Adrenal gland (tissue), 9 donors: ENCODE measurements at regions not wholly inside any gene's neighbourhood (a gene's known extent, or its start where the extent isn't known, plus 50 kb on each side); places are given as distances from the start of the nearest gene placed in this dataset.

Source experiments
- DNase-seq, 7 donors: peaks; one replicate each; pipeline ENCODE4 v3.0.0-alpha.2; 2019 to 2020
- H3K27ac ChIP-seq, 5 donors: fragments of 200-600 bp; sonication (generic) in 4 of 5; 1 replicate in 3 of 5; 2 replicates in 2 of 5; pipeline versions ENCODE4 v1.5.1 to v1.8.0; 2016 to 2020; ENCODE audit warnings: mild to moderate bottlenecking in 1 of 5
- H3K27me3 ChIP-seq: fragments of 200-600 bp; 2 replicates; pipeline ENCODE4 v1.8.0; 2021
- H3K36me3 ChIP-seq, 2 donors: fragments of 200-600 bp; replicated peaks in 1 of 2; 1 replicate in 1 of 2; 2 replicates in 1 of 2; pipeline versions ENCODE4 v1.5.1 to v1.8.0; 2018 to 2022
- H3K4me1 ChIP-seq, 2 donors: fragments of 200-600 bp; replicated peaks in 1 of 2; 1 replicate in 1 of 2; 2 replicates in 1 of 2; pipeline versions ENCODE4 v1.5.1 to v1.8.0; 2018 to 2021
- H3K4me3 ChIP-seq, 4 donors: fragments of 200-600 bp; sonication (generic) in 3 of 4; one replicate each; pipeline ENCODE4 v1.5.1; 2016 to 2018
- H3K9me3 ChIP-seq, 3 donors: fragments of 200-600 bp; sonication (generic) in 1 of 3; replicated peaks in 1 of 3; 1 replicate in 2 of 3; 2 replicates in 1 of 3; pipeline versions ENCODE4 v1.5.1 to v1.8.0; 2016 to 2021
- POLR2A ChIP-seq, 2 donors: fragments of 450-650 bp; IDR thresholded peaks; one replicate each; pipeline ENCODE4 v1.6.1; 2017; ENCODE audit warnings: antibody characterized with exemption in 2 of 2, mild to moderate bottlenecking in 2 of 2, moderate library complexity in 1 of 2
- WGBS, 4 donors: extraction: QIAGEN DNeasy Blood & Tissue Kit in 2 of 4; methylation state at CpG; one replicate each; pipeline versions ENCODE4 v1.1.5 to v1.1.7; 2013 to 2017; 5-methylcytosine and 5-hydroxymethylcytosine counted together
- intact Hi-C, 2 donors: fragments of 100-400 bp; cut with DNase I; formaldehyde crosslinking; loops; one replicate each; pipeline versions ENCODE4 v1.14.1 to v1.15.0; 2022 to 2023
- TF ChIP-seq, protein P1 (sequence below), 6 experiments: fragments of 450-650 bp in 4 of 6; fragments of 200-600 bp in 2 of 6; sonication (generic) in 1 of 6; IDR thresholded peaks; 1 replicate in 5 of 6; 2 replicates in 1 of 6; pipeline versions ENCODE4 v1.5.1 to v1.8.0; 2016 to 2021; ENCODE audit warnings: antibody characterized with exemption in 6 of 6, mild to moderate bottlenecking in 2 of 6, moderate library complexity in 1 of 6
- donor health status: healthy with polysubstance abuse.
- donor health status: Bipolar disorder and iron deficiency.
- donor health status: DM: yes; HTN: yes; CAD: no.
- donor health status: DM: no; HTN: no; CAD: no.
- donor health status: DM: no; HTN: no; CAD: no.

DNA sequence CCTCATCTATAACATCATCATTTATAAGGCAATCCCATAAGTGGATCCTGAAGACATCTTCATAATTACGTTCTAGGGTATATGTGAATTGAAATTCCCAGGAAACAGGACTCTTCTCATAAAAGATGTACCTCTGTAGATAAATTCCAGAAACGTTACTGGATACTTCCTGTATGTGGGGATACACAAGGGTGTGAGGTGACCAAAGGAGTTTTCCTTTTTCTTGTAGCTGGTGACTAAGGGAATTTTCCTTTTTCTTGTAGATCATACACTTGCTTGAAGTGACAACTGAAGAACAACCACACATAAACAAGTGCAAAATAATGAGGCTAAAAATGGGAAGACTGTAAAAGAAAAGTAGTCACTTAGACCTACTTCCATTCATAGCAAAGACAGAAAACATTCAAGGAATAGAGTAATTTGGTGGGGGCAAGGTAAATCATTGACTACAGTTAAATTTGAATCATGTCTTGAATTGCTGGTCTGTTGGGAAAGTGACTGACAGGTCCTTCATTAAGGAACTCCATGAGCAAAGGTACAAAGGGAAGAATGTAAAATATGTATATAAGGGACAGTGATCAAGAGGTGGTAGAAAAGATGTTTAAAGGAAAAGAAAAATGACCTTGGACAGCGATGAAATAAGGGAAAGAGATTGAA lies 53.2 kb upstream of the UBE2E3 start:
- no peak for TF ChIP-seq POLR2A (IDR thresholded peaks at IDR 0.05)
- TF ChIP-seq, protein P1, sequence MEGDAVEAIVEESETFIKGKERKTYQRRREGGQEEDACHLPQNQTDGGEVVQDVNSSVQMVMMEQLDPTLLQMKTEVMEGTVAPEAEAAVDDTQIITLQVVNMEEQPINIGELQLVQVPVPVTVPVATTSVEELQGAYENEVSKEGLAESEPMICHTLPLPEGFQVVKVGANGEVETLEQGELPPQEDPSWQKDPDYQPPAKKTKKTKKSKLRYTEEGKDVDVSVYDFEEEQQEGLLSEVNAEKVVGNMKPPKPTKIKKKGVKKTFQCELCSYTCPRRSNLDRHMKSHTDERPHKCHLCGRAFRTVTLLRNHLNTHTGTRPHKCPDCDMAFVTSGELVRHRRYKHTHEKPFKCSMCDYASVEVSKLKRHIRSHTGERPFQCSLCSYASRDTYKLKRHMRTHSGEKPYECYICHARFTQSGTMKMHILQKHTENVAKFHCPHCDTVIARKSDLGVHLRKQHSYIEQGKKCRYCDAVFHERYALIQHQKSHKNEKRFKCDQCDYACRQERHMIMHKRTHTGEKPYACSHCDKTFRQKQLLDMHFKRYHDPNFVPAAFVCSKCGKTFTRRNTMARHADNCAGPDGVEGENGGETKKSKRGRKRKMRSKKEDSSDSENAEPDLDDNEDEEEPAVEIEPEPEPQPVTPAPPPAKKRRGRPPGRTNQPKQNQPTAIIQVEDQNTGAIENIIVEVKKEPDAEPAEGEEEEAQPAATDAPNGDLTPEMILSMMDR (IDR thresholded peaks at IDR 0.05) = no peak
- H3K27ac ChIP-seq = no peak overlapping the region
- 52 to 67% (median 55%) methylated on average over 3 of the region's 3 CpGs for WGBS, 4 donors
- intact Hi-C loops = no loop called here
- no peaks in the 10 kb centered on the region for H3K27me3 ChIP-seq
- H3K9me3 ChIP-seq = no peaks in the 10 kb centered on the region
- no peak for DNase-seq
- no peak overlapping the region for H3K4me3 ChIP-seq
- no peaks in the 10 kb centered on the region for H3K36me3 ChIP-seq
- no peaks in the 10 kb centered on the region for H3K4me1 ChIP-seq

DNA sequence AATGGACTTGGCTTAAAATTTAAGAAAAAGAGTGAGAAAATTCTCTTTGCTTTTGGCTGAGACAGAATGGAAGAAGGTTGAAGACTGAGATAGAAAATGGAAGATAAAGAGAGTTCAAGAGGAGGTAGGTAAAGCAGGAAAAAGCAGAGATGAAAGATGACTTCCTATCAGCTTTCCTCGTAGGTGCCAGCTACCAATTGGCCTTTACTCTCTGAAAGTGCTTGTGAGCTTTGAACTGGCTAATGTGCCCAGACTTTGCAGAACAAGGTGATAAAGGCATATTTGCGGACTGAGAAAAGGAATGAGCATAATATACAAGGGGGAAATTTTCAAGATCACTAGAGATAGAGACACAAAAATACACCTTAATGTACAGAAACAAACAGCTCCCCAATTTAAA lies 54.7 kb upstream of the UBE2E3 start:
- no peak overlapping the region for H3K27ac ChIP-seq
- H3K27me3 ChIP-seq = no peaks in the 10 kb centered on the region
- no peaks in the 10 kb centered on the region for H3K9me3 ChIP-seq
- no peak overlapping the region for H3K4me3 ChIP-seq
- no peaks in the 10 kb centered on the region for H3K36me3 ChIP-seq
- no peaks in the 10 kb centered on the region for H3K4me1 ChIP-seq
- WGBS, 4 donors = 60 to 66% (median 62%) methylated on average over 2 of the region's 2 CpGs
- no peak for TF ChIP-seq POLR2A (IDR thresholded peaks at IDR 0.05)
- TF ChIP-seq, protein P1 (IDR thresholded peaks at IDR 0.05) = no peak
- DNase-seq = no peak
- intact Hi-C loops = no loop called here

DNA sequence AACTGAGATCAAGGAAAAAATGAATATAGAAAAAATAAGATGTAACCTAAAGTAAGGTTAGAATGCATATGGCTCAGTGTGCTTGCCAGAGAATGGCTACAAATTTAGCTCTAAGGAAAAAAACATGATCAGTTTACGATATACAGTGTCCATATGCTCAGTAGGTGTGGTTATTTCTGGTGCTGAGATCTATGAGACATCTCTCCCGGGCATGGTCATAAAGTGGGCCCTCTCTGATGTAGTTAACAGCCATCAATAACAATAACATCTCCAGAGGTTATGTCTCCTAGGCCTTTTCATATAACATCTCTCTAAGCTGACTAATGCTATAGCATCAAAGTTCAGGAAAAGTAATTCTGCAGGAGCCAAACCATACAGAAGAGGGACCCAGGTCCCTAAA lies 56.3 kb upstream of the UBE2E3 start:
- 61 to 67% (median 63%) methylated on average over 2 of the region's 2 CpGs for WGBS, 4 donors
- intact Hi-C loops = no loop called here
- Histone ChIP-seq H3K27ac (no peak overlapping the region), H3K27me3 (no peaks in the 10 kb centered on the region), H3K36me3 (no peaks in the 10 kb centered on the region), H3K4me3 (no peak overlapping the region), H3K4me1 (no peaks in the 10 kb centered on the region), H3K9me3 (no peaks in the 10 kb centered on the region)
- TF ChIP-seq POLR2A (IDR thresholded peaks at IDR 0.05) = no peak
- no peak for DNase-seq

DNA sequence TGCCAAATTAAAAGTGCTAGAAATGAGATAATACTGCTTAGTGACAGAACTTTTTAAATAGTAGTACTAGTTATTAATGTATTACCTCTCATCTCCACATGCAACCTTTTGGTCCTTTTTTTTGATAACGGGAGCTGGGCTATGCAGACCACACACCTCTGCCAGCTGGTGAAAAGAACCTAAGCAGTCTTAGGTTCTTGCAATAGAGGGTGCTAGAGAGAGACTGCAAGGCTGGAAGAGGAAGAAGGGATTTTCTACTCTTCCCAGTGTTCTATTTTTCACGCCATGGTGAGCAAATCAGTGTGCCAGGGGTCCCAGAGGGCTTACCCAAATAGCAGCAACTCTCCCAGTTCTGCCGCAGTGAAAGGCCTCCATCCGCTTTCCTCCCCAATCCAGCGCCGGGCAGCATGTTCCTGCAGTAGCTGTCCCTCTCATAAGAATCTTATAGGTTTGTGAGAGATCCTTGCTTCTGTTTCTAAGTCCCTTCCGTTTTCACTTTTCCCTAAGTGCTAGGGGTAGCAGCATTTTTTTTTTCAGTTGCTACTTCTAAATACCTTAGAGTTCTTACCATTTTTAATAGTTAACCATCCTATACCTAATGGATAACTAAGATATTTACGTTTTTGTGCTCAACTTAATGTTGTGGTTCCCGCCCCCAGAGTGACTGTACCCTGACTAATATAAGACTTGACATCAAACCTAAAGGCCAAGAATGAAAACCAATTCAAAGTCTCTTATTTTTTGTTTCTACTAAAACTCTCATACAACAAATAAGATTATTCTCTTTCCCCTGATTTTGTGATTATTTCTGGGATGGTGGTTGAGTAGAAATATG lies 69.4 kb upstream of the UBE2E3 start:
- DNase-seq = no peak
- Histone ChIP-seq H3K4me3 (no peak overlapping the region), H3K27me3 (no peaks in the 10 kb centered on the region), H3K27ac (no peak overlapping the region), H3K36me3 (no peaks in the 10 kb centered on the region), H3K4me1 (no peaks in the 10 kb centered on the region), H3K9me3 (no peaks in the 10 kb centered on the region)
- intact Hi-C loops = no loop called here
- TF ChIP-seq POLR2A (IDR thresholded peaks at IDR 0.05) = no peak
- TF ChIP-seq, protein P1 (IDR thresholded peaks at IDR 0.05) = no peak
- 77 to 82% (median 79%) methylated on average over 9 of the region's 9 CpGs for WGBS, 4 donors
